HEK293T (cell line): ENCODE measurements at regions not wholly inside any gene's neighbourhood (a gene's known extent, or its start where the extent isn't known, plus 50 kb on each side); places are given as distances from the start of the nearest gene placed in this dataset.

Experiments used
- ARNT ChIP-seq: fragments of 450-650 bp; IDR thresholded peaks from 2 replicates; pipeline ENCODE4 v1.6.1; 2017; ENCODE audit warnings: mild to moderate bottlenecking
- BHLHE40 ChIP-seq: fragments of 450-650 bp; IDR thresholded peaks from 2 replicates; pipeline ENCODE4 v1.6.1; 2016; ENCODE audit warnings: mild to moderate bottlenecking, moderate library complexity, borderline replicate concordance
- FOXA1 ChIP-seq: fragments of 450-650 bp; IDR thresholded peaks from 2 replicates; pipeline ENCODE4 v1.6.1; 2016; ENCODE audit warnings: mild to moderate bottlenecking
- FOXM1 ChIP-seq: fragments of 450-650 bp; IDR thresholded peaks from 2 replicates; pipeline ENCODE4 v1.6.1; 2017; ENCODE audit warnings: mild to moderate bottlenecking, borderline replicate concordance
- L3MBTL2 ChIP-seq: fragments of 450-650 bp; conservative IDR thresholded peaks from 2 replicates; pipeline ENCODE4 v1.6.1; 2016; ENCODE audit warnings: mild to moderate bottlenecking
- SUZ12 ChIP-seq: fragments of 450-650 bp; IDR thresholded peaks from 2 replicates; pipeline ENCODE4 v1.6.1; 2016; ENCODE audit warnings: mild to moderate bottlenecking
- ZNF384 ChIP-seq: fragments of 450-650 bp; IDR thresholded peaks from 2 replicates; pipeline ENCODE4 v1.6.1; 2016

- no peak for TF ChIP-seq SUZ12
- no peak for TF ChIP-seq FOXA1
- no peak for TF ChIP-seq ZNF384
- TF ChIP-seq FOXM1, result no peak
- TF ChIP-seq L3MBTL2, result no peak
- no peak for TF ChIP-seq ARNT
- TF ChIP-seq BHLHE40, result no peak
These were observed 75.7 kb upstream of the TNRC6A start for GRCh38 chr16:24653725-24654124.
